SK-N-SH (cell line): ENCODE measurements at regions not wholly inside any gene's neighbourhood (a gene's known extent, or its start where the extent isn't known, plus 50 kb on each side); places are given as distances from the start of the nearest gene placed in this dataset.

Experiments
- CTCF ChIA-PET: fragments of 300-600, 350-600 bp; formaldehyde crosslinking; extraction: SDS; loops from one replicate; lab custom pipeline; 2021; lab: Yijun Ruan, JAX
- POLR2A ChIA-PET: fragments of 350-600 bp; sonication (Branson Sonifier 250); formaldehyde crosslinking; extraction: SDS; loops from one replicate; lab custom pipeline; 2020; ENCODE audit warnings: antibody characterized with exemption, inconsistent platforms; lab: Yijun Ruan, JAX
- DNase-seq: peaks from one replicate; pipeline ENCODE4 v3.0.0; 2012
- H2AFZ ChIP-seq: fragments of 200-600 bp; sonication (generic); 2 replicates; pipeline ENCODE4 v1.8.1; 2016; ENCODE audit warnings: antibody characterized with exemption, mild to moderate bottlenecking, low read depth
- H3F3A ChIP-seq: fragments of 200-600 bp; sonication (generic); replicated peaks from 2 replicates; pipeline ENCODE3; 2016; ENCODE audit warnings: antibody characterized with exemption, mild to moderate bottlenecking; ENCODE audit not compliant: insufficient read depth
- H3K27ac ChIP-seq, 2 experiments: fragments of 200-500 bp in 1 of 2; fragments of 200-600 bp in 1 of 2; sonication (Bioruptor generic) in 1 of 2; sonication (generic), shearing (Covaris generic) in 1 of 2; 2 replicates each; pipeline versions ENCODE4 v1.5.1 to v1.6.1; 2014 to 2016; ENCODE audit warnings: low read depth in 2 of 2, inconsistent platforms in 1 of 2, low read length in 1 of 2, mild to moderate bottlenecking in 1 of 2, mixed read lengths in 1 of 2
- H3K27me3 ChIP-seq: fragments of 200-600 bp; sonication (generic), shearing (Covaris generic); 2 replicates; pipeline ENCODE4 v1.6.1; 2016; ENCODE audit warnings: mixed run types; ENCODE audit not compliant: insufficient read depth
- H3K36me3 ChIP-seq, 2 experiments: fragments of 200-500 bp in 1 of 2; fragments of 200-600 bp in 1 of 2; sonication (Bioruptor generic) in 1 of 2; sonication (generic) in 1 of 2; replicated peaks in 1 of 2; 2 replicates each; pipeline versions ENCODE3 to v1.5.1; 2014 to 2016; ENCODE audit warnings: low read length in 1 of 2, mild to moderate bottlenecking in 1 of 2; ENCODE audit not compliant: insufficient read depth in 2 of 2, control insufficient read depth in 1 of 2
- H3K4me1 ChIP-seq, 2 experiments: fragments of 200-500 bp in 1 of 2; fragments of 200-600 bp in 1 of 2; sonication (Bioruptor generic) in 1 of 2; sonication (generic), shearing (Covaris generic) in 1 of 2; 2 replicates each; pipeline versions ENCODE4 v1.5.1 to v1.6.1; 2014 to 2016; ENCODE audit warnings: low read depth in 1 of 2, low read length in 1 of 2, mixed run types in 1 of 2; ENCODE audit not compliant: insufficient read depth in 2 of 2, control insufficient read depth in 1 of 2
- H3K4me2 ChIP-seq: fragments of 200-600 bp; sonication (generic), shearing (Covaris generic); 2 replicates; pipeline ENCODE4 v1.6.1; 2017; ENCODE audit warnings: mixed run types
- H3K4me3 ChIP-seq, 2 experiments: fragments of 200-500 bp in 1 of 2; fragments of 200-600 bp in 1 of 2; sonication (Bioruptor generic) in 1 of 2; sonication (generic), shearing (Covaris generic) in 1 of 2; 2 replicates each; pipeline versions ENCODE4 v1.5.1 to v1.8.1; 2014 to 2016; ENCODE audit warnings: low read depth in 2 of 2, inconsistent platforms in 1 of 2, low read length in 1 of 2, mild to moderate bottlenecking in 1 of 2, mixed read lengths in 1 of 2, moderate library complexity in 1 of 2
- H3K79me2 ChIP-seq: fragments of 200-600 bp; sonication (generic); 2 replicates; pipeline ENCODE4 v1.8.1; 2017; ENCODE audit warnings: mild to moderate bottlenecking; ENCODE audit not compliant: insufficient read depth
- H3K9ac ChIP-seq: fragments of 200-600 bp; sonication (generic); 2 replicates; pipeline ENCODE4 v1.6.1; 2017; ENCODE audit warnings: mixed run types
- H3K9me2 ChIP-seq: fragments of 200-600 bp; sonication (generic); 2 replicates; pipeline ENCODE4 v1.6.1; 2017; ENCODE audit warnings: mixed run types
- H3K9me3 ChIP-seq: fragments of 200-600 bp; sonication (generic); 2 replicates; pipeline ENCODE4 v1.6.1; 2017; ENCODE audit warnings: mixed run types, mild to moderate bottlenecking, moderate library complexity
- H4K20me1 ChIP-seq: fragments of 200-600 bp; sonication (generic); 2 replicates; pipeline ENCODE4 v1.6.1; 2017; ENCODE audit warnings: mild to moderate bottlenecking, mixed run types; ENCODE audit not compliant: insufficient read depth
- EP300 ChIP-seq, 2 experiments: IDR thresholded peaks; 2 replicates each; pipeline versions ENCODE4 v1.4.0 to v1.6.1; 2012; ENCODE audit warnings: borderline replicate concordance in 1 of 2, low read depth in 1 of 2, low read length in 1 of 2
- FOSL2 ChIP-seq: IDR thresholded peaks from 2 replicates; pipeline ENCODE4 v1.4.0; 2012; ENCODE audit warnings: low read depth, mild to moderate bottlenecking, moderate library complexity, borderline replicate concordance
- FOXJ3 ChIP-seq: sonication (generic); formaldehyde crosslinking; IDR thresholded peaks from 2 replicates; pipeline ENCODE4 v1.5.1; 2020; ENCODE audit warnings: mild to moderate bottlenecking, missing genetic modification reagents
- FOXM1 ChIP-seq: IDR thresholded peaks from 2 replicates; pipeline ENCODE4 v1.4.0; 2012; ENCODE audit warnings: low read depth, mild to moderate bottlenecking
- GABPA ChIP-seq: IDR thresholded peaks from 2 replicates; pipeline ENCODE4 v1.4.0; 2012; ENCODE audit warnings: low read depth, mild to moderate bottlenecking
- GATA2 ChIP-seq: sonication (generic); formaldehyde crosslinking; IDR thresholded peaks from 2 replicates; pipeline ENCODE4 v1.5.0; 2020; ENCODE audit warnings: mild to moderate bottlenecking, missing genetic modification reagents
- MEF2A ChIP-seq: IDR thresholded peaks from 2 replicates; pipeline ENCODE4 v1.4.0; 2012; ENCODE audit warnings: low read depth, borderline replicate concordance
- MXI1 ChIP-seq: IDR thresholded peaks from 2 replicates; pipeline ENCODE4 v1.6.1; 2012; ENCODE audit warnings: mild to moderate bottlenecking, low read depth, low read length, improper control_type of control experiment
- NFIC ChIP-seq: IDR thresholded peaks from 2 replicates; pipeline ENCODE4 v1.4.0; 2012; ENCODE audit warnings: borderline replicate concordance
- NRF1 ChIP-seq: IDR thresholded peaks from 2 replicates; pipeline ENCODE4 v1.6.1; 2012; ENCODE audit warnings: low read depth, mild to moderate bottlenecking, low read length
- RAD21 ChIP-seq: IDR thresholded peaks from 2 replicates; pipeline ENCODE4 v1.6.1; 2012; ENCODE audit warnings: mild to moderate bottlenecking, low read length
- TAF1 ChIP-seq: IDR thresholded peaks from 2 replicates; pipeline ENCODE4 v1.6.1; 2012; ENCODE audit warnings: low read depth, mild to moderate bottlenecking, low read length, moderate library complexity, borderline replicate concordance
- TEAD4 ChIP-seq: IDR thresholded peaks from 2 replicates; pipeline ENCODE4 v1.4.0; 2012; ENCODE audit warnings: mild to moderate bottlenecking, borderline replicate concordance; ENCODE audit not compliant: insufficient read depth
- WGBS: methylation state at CpG from one replicate; pipeline ENCODE4 v1.1.6; 2017; ENCODE audit warnings: low lambda C conversion rate; 5-methylcytosine and 5-hydroxymethylcytosine counted together
- TF ChIP-seq, protein P1 (sequence below): IDR thresholded peaks from 2 replicates; pipeline ENCODE4 v1.6.1; 2012; ENCODE audit warnings: mild to moderate bottlenecking, low read depth, low read length, moderate library complexity
- TF ChIP-seq, protein P2 (sequence below): IDR thresholded peaks from 2 replicates; pipeline ENCODE4 v1.4.0; 2012; ENCODE audit warnings: low read depth, borderline replicate concordance
- TF ChIP-seq, protein P3 (sequence below): IDR thresholded peaks from 2 replicates; pipeline ENCODE4; 2012

DNA sequence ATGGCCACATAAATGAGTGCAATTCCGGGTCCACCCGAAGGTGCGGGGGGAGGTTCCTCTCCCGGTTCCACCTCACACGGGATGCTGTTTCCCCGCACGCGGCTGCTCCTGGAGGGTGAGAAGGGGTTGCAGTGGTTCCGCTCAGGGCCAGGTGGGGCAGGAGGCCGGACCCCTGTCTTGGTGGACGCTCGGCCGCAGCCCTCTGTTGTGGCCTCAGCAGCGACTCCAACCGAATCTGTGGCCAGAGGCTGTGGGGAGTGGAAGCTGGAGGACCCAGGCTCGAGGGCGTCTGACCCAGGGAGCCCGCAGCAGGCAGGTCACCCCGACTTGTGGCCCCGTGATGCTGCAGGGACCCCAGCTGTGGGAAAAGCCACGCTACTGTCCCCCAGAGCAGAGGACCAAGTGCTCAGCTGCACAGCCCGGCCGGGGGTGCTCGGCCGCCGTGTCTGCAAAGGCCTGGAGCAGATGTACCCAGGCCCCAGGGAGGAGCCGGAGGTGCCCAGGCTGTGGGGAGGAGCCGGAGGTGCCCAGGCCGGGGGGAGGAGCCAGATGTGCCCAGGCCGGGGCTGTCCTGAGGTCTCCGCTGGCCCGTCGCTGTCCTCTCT, 83.9 kb downstream of the RTP5 start:
- Histone ChIP-seq H3K4me3 (no peak overlapping the region), H2AFZ (no peak overlapping the region), H3K27me3 (no peaks in the 10 kb centered on the region), H3F3A (no peaks in the 10 kb centered on the region), H3K27ac (no peak overlapping the region), H3K79me2 (no peaks in the 10 kb centered on the region), H3K4me1 (peaks cover 0 to 4% of the 10 kb centered on the region in 2 experiments; a peak in 1 of 4 replicates), H3K36me3 (no peaks in the 10 kb centered on the region), H3K9me2 (no peaks in the 10 kb centered on the region), H3K4me2 (no peak overlapping the region), H3K9ac (no peak overlapping the region), H3K9me3 (no peaks in the 10 kb centered on the region), H4K20me1 (no peaks in the 10 kb centered on the region)
- WGBS, result 86% methylated on average over 18 of the region's 33 CpGs
- ChIA-PET CTCF (interaction anchor here (1.9 kb wide), 1 partner anchor 13 kb away, joined by 6 read pairs; no protein-coding TSS in a partner anchor), POLR2A (no interaction called here)
- DNase-seq, result no peak
- TF ChIP-seq GABPA, result no peak
- TF ChIP-seq NRF1, result no peak
- no peak for TF ChIP-seq TAF1
- TF ChIP-seq FOSL2, result no peak

GRCh38 chr2:241956521-241957110, 87.1 kb downstream of the RTP5 start:
- 79% methylated on average over 13 of the region's 13 CpGs for WGBS
- H3K36me3 ChIP-seq, result no peaks in the 10 kb centered on the region
- no peaks in the 10 kb centered on the region for H3K27me3 ChIP-seq
- H3F3A ChIP-seq, result no peaks in the 10 kb centered on the region
- H3K4me3 ChIP-seq, result no peak overlapping the region
- no peak for DNase-seq
- H4K20me1 ChIP-seq, result no peaks in the 10 kb centered on the region
- TF ChIP-seq, protein P1, sequence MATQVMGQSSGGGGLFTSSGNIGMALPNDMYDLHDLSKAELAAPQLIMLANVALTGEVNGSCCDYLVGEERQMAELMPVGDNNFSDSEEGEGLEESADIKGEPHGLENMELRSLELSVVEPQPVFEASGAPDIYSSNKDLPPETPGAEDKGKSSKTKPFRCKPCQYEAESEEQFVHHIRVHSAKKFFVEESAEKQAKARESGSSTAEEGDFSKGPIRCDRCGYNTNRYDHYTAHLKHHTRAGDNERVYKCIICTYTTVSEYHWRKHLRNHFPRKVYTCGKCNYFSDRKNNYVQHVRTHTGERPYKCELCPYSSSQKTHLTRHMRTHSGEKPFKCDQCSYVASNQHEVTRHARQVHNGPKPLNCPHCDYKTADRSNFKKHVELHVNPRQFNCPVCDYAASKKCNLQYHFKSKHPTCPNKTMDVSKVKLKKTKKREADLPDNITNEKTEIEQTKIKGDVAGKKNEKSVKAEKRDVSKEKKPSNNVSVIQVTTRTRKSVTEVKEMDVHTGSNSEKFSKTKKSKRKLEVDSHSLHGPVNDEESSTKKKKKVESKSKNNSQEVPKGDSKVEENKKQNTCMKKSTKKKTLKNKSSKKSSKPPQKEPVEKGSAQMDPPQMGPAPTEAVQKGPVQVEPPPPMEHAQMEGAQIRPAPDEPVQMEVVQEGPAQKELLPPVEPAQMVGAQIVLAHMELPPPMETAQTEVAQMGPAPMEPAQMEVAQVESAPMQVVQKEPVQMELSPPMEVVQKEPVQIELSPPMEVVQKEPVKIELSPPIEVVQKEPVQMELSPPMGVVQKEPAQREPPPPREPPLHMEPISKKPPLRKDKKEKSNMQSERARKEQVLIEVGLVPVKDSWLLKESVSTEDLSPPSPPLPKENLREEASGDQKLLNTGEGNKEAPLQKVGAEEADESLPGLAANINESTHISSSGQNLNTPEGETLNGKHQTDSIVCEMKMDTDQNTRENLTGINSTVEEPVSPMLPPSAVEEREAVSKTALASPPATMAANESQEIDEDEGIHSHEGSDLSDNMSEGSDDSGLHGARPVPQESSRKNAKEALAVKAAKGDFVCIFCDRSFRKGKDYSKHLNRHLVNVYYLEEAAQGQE, result no peak
- TF ChIP-seq GATA2 (CRISPR knock-in tag) (no peak), FOSL2 (no peak), NRF1 (no peak), RAD21 (no peak), NFIC (no peak), FOXM1 (no peak), FOXJ3 (CRISPR knock-in tag) (no peak), TEAD4 (no peak), MEF2A (no peak), MXI1 (no peak), EP300 (IDR thresholded peaks at IDR 0.05; ENCODE audit: borderline replicate concordance in 1 of 2, low read depth in 1 of 2, low read length in 1 of 2) (no peak)
- TF ChIP-seq, protein P2, sequence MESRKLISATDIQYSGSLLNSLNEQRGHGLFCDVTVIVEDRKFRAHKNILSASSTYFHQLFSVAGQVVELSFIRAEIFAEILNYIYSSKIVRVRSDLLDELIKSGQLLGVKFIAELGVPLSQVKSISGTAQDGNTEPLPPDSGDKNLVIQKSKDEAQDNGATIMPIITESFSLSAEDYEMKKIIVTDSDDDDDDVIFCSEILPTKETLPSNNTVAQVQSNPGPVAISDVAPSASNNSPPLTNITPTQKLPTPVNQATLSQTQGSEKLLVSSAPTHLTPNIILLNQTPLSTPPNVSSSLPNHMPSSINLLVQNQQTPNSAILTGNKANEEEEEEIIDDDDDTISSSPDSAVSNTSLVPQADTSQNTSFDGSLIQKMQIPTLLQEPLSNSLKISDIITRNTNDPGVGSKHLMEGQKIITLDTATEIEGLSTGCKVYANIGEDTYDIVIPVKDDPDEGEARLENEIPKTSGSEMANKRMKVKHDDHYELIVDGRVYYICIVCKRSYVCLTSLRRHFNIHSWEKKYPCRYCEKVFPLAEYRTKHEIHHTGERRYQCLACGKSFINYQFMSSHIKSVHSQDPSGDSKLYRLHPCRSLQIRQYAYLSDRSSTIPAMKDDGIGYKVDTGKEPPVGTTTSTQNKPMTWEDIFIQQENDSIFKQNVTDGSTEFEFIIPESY, result no peak
- TF ChIP-seq, protein P3, sequence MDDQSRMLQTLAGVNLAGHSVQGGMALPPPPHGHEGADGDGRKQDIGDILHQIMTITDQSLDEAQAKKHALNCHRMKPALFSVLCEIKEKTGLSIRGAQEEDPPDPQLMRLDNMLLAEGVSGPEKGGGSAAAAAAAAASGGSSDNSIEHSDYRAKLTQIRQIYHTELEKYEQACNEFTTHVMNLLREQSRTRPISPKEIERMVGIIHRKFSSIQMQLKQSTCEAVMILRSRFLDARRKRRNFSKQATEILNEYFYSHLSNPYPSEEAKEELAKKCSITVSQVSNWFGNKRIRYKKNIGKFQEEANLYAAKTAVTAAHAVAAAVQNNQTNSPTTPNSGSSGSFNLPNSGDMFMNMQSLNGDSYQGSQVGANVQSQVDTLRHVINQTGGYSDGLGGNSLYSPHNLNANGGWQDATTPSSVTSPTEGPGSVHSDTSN, result no peak
- TF ChIP-seq, all 33 proteins: peak for 0
- ChIA-PET POLR2A (interaction anchor here (0.6 kb wide), 1 partner anchor 65 kb away, joined by 3 read pairs; no protein-coding TSS in a partner anchor), CTCF (no interaction called here)
- Histone ChIP-seq H3K27ac (no peak overlapping the region), H3K79me2 (no peaks in the 10 kb centered on the region), H3K4me2 (no peak overlapping the region), H2AFZ (no peak overlapping the region), H3K4me1 (peaks cover 0 to 7% of the 10 kb centered on the region in 2 experiments; a peak in 1 of 4 replicates), H3K9me3 (no peaks in the 10 kb centered on the region), H3K9me2 (no peaks in the 10 kb centered on the region), H3K9ac (no peak overlapping the region)
